NT2/D1 (cell line): ENCODE measurements at regions not wholly inside any gene's neighbourhood (a gene's known extent, or its start where the extent isn't known, plus 50 kb on each side); places are given as distances from the start of the nearest gene placed in this dataset.

ENCODE experiments used
- YY1 ChIP-seq: IDR thresholded peaks from 2 replicates; pipeline ENCODE4 v1.6.1; 2011; ENCODE audit not compliant: insufficient read length, insufficient read depth
- ZNF274 ChIP-seq: IDR thresholded peaks from 2 replicates; pipeline ENCODE4 v1.6.1; 2011; ENCODE audit warnings: mild to moderate bottlenecking, low read depth, low read length

- TF ChIP-seq YY1 (no peak), ZNF274 (no peak)
These were observed 1237.3 kb downstream of the ROBO2 start for GRCh38 chr3:78277220-78277619.
